IPS DF 4.7 (cell line): ENCODE measurements at regions not wholly inside any gene's neighbourhood (a gene's known extent, or its start where the extent isn't known, plus 50 kb on each side); places are given as distances from the start of the nearest gene placed in this dataset.
"Not testable (repeated sequence)": the region's sequence is repeated elsewhere in the genome, so short reads cannot be mapped to it uniquely, and the experiment has no call there.

Source experiments
- DNase-seq: peaks from one replicate; pipeline ENCODE4 v3.0.0-alpha.2; 2013; ENCODE audit warnings: low spot score; ENCODE audit errors: extremely low read depth

DNA sequence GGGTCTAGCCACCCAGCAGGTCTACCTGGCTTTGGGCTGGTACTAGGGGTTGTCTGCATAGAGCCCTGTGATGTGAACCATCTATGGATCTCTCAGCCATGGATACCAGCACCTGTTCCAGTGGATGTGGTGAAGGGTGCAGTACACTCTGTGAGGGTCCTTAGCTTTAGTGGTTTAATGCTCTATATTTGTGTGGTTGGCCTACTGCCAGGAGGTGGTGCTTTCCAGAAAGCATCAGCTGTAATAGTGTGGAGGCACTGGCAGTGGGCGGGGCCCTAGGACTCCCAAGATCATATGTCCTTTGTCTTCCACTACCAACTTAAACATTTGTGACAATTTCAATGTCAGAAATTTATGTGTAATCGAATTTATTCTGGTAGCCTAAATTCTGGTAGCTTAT is 1065.1 kb downstream of the RPIA start:
- not testable (repeated sequence) for DNase-seq

DNA sequence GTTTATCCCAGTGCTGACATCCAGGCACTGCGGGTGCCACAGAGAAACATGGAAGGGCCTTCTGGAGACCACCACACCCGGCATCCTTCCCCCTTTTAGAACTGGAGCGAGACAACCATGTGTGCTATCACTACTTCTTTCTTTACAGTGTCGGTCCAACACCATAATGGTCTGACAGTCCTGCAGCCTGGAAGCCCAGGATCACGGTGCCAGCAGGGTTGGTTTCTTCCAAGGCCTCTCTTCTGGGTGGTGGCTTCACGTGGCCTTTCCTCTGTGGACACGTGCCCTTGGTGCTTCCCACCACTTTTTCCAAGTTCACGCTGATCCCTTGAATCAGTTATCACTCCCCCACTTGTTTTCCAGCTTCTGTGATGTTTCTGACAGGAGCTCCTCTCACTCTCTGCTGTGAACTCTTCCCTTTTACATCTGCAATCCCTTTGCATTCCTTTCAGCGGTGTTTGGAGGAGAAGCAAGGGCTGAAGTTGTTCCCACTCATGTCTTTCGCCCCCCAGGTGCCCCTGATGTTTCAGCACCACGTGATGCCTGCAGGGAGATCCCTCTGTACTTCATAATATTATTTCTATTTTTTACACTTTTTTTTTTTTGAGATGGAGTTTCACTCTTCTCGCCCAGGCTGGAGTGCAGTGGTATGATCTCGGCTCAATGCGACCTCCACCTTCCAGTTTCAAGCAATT is 1067.0 kb downstream of the RPIA start:
- DNase-seq = not testable (repeated sequence)

DNA sequence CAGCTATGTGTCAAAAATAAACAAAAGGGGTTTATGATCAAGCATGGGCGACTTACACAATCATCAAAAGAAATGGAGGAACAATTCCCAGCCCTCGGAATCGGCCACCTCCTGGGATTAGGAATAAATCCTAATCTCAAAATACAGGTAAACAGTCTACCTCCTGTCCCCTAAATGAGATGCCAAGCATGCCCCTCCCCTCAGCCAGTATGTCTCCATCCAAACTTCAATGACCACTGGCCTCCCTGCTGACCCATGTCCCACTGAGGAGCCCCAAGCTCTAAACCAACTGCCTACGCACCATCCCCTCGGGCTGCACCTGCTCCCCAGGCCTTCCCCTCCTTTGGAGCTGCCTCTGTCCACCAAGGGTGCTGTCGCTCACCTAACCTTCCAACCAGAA is 1069.3 kb downstream of the RPIA start:
- DNase-seq = not testable (repeated sequence)

DNA sequence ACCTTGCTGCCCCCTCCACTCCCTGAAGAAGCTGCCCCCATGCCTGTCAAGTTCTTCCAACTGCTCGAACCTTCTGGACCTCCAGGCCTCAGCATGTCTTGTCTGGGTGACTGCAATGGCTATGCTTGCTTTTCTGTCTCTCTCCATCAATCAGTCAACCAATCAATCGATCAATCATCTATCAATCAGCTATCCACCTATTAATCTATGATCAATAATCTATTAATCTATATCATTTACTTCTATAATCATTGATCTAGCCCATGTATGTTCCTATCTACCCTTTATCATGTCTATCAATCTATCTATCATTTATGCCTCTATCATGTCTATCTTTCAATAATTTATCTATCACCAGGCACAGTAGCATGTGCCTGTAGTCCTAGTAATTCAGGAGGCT is 1069.7 kb downstream of the RPIA start:
- not testable (repeated sequence) for DNase-seq

DNA sequence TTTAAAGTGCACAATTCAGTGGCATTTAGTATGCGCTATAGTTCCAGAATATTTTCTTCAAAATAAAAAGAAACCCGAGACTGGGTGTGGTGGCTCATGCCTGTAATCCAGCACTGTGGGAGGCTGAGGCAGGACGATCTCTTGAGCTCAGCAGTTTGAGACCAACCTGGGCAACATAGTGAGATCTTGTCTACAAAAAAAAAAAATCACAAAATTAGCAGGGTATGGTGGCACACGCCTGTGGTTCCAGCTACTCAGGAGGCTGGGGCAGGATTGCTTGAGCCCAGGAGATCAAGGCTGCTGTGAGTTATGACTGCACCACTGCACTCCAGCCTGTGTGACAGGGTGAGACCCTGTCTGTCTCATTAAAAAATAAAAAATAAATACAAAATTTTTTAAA is 1070.4 kb downstream of the RPIA start:
- not testable (repeated sequence) for DNase-seq

DNA sequence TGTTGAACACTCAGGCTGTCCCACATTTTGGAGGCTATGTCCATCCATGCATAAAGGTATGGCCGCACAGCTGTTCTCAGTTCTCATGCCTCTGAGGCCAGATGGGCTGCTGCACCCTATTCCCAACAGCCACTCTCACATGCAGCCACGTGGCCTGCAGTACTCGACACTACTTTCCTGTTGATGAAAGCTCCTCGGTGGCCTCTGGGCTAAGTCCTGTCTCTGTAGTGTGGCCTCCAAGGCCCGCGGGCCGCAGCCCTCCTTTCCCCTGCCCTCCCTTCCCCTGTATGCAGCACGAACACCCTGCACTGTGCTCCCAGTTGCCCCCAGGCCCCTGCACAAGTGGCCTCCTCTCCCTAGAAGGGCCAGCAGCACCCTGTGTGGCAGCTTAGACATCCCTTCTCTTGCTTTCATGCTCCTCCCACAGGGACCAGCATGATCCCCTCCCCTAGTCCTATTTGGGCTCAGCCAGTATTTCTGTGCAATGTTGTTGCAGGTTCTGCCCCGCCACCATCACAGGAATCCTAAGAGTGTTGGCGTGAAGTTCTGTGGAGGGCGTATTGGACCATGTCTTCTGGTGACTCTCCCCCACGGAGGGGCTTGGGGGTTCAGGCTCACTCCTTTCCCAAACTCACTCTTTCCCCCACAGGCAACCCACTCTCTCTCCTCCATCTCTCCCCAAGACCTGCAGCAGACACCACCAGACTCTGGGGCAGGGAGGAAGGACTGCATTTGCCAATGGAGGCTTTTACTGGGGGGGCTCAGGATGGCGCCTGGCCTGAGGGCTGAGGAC is 1071.2 kb downstream of the RPIA start:
- not testable (repeated sequence) for DNase-seq

DNA sequence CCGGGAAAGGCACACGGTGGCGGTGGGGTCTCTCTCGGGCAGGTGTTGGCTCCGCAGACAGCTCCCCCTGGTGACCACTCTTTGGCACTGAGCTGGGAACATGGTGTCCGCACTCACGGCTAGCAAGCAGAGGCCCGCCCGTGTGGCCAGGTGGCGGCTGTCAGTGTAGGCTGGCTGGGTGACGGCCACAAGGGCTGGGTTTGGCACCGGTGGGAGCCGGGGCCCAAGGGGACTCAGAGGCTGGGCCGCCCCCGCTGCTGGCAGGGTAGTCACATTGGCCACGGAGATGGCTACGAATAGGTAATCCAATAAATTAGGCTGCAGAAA is 1071.7 kb downstream of the RPIA start:
- DNase-seq = peak; percentile 68

DNA sequence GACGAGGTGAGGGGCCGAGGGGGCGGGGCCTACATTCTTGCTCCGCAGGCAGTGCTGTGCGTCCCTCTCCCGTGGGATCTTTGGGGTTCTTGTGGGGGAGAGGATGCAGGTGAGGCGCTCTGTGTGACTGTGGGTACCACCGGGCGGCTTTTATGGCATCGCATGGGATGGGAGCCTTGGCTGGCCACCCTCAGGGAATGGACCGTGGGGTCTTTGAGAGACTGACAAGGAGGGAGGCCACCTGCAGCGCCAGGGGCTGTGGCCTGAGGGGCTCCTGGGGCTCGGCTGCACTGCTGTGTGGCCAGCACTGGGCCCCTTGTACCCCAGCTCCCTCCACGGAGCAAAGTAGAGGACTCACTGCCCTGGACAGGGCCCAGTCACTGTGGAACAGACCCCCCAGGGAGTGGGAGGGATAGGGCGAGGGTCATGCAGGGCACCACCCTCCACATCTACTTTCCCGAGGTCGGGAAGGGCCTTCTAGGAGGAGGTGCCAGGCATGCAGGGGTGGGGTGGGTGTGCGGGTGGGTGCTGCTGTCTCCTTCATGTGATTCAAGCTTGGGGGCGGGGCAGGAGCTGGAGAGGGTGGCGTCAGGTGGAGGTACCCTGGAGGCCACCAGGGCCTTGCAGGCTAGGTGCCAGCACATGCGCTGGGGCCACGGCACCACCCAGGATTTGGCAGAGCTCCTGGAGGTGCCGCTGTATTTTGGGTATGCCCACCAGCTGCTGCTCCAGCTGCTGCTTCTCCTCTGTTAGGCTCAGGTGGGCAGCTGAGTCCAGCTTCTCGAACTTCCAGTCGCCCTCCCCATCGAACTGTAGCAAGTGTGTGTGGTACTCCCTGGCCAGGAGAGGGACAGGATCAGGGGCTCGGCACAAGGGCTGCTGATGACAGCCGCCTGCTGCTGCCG is 1072.4 kb downstream of the RPIA start:
- DNase-seq = no peak

DNA sequence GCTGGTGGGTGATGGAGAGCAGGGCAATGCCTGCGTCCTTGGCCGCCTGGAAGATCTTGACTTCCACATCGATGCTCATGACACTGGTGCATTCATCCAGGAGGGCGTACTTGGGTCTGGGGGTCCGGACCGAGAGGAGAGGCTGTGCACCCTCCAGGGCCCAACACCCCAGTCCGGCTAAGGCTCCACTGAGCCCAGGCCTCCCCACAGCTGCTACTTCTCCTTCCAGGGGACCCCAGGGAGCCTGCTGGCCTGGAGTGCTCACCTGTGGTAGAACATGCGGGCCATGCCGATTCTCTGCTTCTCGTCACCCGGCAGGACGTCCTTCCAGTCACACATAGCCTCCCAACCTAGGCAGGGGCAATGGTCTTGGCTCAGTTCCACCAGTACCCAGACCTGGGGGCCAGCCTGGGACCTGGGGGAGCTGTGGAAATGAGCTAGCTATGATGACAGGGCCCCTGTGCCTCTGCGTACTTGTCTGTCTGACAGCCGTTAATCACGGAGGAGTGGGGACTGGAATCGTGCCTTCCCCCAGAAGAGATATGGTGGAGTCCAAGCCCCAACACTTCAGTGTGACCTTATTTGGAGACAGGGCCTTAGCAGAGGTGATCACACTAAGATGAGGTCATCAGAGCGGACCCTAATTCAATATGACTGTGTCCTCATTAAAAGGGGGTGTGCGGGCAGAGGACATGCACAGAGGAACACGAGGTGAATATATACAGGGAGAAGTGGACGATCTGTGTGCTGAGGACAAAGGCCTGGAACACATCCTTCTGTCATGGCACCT is 1073.3 kb downstream of the RPIA start:
- DNase-seq = not testable (repeated sequence)

DNA sequence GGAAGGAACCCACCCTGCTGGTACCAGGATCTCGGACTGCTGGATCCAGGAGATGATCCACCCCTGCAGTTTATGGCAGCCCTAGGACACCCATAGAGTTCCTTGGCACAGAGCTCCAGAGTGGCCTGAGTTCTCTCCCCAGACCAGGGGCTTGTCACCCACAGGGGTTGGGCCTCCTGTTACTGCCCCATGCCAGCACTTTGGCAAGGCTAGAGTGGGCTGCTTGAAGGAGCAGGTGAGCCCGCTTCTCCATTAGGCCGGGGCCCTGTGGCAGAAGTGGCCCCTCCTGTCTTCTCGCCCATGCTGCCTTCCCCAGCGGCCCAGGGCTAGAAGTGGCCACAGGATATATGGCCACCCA is 1073.9 kb downstream of the RPIA start:
- DNase-seq = not testable (repeated sequence)

DNA sequence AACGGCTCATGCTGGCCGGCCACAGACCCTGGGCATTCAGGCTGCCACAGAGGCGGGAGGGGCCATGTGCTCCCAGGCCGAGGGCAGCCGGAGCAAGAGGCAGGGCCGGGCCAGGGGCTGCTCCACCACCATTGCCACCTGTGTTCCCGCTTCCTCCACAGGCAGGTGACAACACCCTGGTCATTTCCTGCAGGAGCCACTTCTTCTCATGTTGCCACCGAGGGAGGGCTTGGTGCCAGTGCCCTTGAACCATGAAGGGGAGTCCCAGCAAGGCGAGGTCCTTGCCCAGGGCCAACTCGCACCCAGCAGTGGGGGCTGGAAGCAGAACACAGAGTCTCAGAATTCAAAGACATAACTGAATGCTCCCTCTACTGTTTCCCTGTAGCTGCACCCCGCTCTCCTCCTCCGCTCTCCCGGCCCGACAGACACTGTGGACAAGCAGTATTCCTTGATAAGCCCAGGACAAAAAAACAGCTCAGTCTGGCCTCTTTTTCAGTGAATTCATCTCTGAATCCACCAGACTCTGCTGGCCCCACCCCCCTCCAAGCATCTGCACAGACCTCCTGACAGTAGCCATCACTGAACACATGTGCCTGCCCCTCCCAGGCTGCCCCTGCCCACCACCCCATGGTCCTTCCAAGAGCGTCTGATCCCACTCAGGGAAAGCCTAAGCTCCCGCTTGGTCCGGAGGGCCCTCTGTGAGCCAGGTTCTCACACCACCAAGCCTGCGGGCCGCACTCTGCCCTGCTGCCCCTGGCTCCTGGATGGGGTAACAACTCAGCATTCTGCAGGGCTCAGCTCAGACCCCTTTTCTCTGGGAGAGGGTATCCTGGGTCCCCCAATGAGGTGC is 1074.9 kb downstream of the RPIA start:
- not testable (repeated sequence) for DNase-seq

DNA sequence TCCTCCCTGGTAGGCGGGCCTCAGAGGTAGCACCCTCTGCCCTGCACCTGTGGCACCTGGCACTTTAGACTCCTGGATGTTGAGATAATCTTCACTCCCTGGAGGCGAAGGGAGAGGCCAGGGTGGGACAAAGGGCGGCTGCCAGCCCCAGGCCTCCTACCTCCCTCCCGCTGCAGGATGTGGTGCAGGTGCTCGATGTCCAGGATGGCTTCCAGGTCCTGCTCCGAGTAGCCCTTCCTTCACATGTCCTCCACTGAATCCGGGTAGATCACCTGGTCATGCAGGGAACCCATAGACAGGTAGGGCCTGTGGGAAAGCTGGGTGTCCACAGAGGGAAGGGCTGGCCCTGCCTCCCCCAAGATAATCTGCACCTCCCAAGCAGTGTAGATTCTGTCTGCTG is 1075.6 kb downstream of the RPIA start:
- not testable (repeated sequence) for DNase-seq

DNA sequence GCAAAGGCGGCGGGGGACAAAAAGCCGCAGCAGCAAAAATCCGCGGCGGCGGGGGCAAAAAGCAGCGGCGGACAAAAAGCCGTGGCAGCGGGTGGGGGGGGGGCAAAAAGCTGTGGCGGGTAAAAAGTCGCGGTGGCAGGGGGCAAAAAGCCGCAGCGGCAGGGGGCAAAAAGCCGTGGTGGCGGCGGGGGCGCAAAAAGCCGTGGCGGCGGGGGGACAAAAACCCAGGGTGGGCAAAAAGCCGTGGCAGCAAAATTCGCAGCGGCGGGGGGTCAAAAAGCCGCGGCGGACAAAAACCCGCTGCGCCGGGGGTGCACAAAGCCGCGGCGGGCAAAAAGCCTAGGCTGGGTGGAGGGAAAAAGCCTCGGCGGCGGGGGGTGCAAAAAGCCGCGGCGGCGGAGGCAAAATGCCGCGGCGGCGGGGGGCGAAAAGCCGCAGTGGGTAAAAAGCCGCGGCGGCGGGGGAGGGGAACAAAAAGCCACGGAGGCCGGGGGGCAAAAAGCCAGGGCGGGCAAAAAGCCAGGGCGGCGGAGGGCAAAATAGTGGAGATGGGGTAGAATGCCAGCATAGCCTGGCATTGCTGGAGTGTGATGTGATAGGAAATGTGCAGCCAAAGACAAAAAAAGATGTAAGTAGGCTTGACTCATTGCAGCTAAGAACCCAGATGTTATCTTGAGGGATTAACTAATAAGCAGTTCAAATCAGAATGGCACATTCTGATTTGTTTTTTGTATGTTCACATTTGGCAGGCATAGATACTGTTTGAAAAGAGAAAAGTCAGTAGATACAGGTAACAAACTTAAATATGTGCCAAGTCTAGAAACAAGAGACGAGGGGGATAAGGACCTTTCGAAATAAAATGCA is 1076.3 kb downstream of the RPIA start:
- no peak for DNase-seq

DNA sequence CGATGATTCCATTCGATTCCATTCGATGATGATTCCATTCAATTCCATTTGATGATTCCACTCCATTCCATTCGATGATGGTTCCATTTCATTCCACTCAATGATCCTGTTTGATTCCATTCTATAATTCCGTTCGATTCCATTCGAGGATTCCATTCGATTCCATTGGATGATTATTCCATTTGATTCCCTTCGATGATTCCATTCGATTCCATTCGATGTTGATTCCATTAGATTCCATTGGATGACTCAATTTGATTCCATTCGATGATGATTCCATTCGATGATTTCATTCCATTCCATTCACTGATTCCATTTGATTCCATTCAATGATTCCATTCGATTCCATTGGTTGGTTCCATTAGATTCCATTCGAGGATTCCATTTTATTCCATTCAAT is 1084.4 kb downstream of the RPIA start:
- DNase-seq = no peak

DNA sequence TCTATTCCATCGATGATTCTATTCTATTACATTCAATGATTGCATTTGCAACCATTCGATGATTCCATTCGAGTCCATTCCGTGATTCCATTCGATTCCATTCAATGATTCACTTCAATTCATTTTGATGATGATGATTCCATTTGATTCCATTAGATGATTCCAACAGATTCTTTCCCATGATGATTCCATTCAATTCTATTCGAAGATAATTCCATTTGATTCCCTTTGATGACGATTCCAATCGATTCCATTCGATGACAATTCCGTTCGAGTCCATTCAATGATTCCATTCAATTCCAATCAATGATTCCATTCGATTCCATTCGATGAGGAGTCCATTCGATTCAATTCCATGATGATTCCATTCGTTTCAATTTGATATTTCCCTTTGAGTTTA is 1088.8 kb downstream of the RPIA start:
- no peak for DNase-seq

DNA sequence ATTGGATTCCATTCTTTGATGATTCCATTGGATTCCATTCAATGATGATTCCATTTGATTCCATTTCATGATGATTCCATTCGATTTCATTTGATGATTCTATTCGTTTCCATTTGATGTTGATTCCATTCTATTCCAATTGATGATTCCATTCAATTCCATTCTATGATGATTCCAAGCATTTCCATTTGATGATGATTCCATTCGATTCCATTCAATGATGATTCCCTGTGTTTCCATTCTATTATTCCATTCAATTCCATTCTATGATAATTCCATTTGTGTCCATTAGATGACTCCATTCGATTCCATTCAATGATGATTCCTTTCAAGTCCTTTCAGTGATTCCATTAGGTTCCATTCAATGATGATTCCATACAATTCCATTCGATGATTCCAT is 1090.5 kb downstream of the RPIA start:
- no peak for DNase-seq

DNA sequence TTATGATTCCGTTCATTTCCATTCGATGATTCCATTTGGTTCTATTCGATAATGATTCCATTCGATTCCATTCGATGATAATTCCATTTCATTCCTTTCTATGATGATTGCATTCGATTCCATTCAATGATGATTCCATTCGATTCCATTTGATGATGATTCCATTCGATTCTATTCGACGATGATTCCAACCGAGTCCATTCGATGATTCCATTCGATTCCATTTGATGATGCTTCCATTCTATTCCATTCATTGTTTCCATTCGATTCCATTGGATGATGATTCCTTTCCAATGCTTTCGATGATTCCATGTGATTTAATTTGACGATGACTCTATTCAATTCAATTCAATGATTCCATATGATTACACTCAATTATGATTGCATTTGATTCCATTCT is 1093.5 kb downstream of the RPIA start:
- DNase-seq = no peak

DNA sequence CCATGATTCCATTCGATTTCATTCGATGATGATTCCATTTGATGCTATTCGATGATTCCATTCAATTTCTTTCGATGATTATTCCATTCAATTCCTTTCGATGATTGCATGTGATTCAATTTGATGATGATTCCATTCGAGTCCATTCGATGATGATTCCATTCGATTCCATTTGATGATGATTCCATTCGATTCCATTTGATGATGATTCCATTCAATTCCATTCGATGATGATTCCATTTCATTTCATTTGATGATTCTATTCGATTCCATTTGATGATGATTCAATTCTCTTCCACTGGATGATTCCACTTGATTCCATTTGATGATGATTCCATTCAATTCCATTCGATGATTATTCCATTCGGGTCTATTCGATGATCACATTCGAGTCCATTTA is 1094.1 kb downstream of the RPIA start:
- DNase-seq = not testable (repeated sequence)

DNA sequence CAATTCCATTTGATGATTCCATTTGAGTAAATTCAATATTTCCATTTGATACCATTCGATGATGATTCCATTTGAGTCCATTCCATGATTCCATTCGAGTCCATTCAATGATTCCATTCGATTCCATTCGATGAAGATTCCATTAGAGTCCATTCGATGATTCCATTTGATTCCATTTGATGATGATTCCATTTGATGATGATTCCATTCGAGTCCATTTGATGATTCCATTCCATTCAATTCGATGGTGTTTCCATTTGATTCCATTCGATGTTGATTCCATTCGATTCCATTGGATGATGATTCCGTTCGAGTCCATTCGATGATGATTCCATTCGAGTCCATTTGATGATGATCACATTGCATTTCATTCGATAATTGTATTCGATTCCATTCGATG is 1095.2 kb downstream of the RPIA start:
- not testable (repeated sequence) for DNase-seq
